Right atrium auricular region (tissue), 2 donors: ENCODE measurements at regions not wholly inside any gene's neighbourhood (a gene's known extent, or its start where the extent isn't known, plus 50 kb on each side); places are given as distances from the start of the nearest gene placed in this dataset.

Source experiments
- DNase-seq: peaks from one replicate; pipeline ENCODE4 v3.0.0-alpha.2; 2019; ENCODE audit warnings: low spot score
- H3K27ac ChIP-seq, 2 donors: fragments of 200-600 bp; sonication (generic); 1 replicate in 1 of 2; 2 replicates in 1 of 2; pipeline ENCODE4 v1.5.1; 2016 to 2019
- H3K27me3 ChIP-seq, 2 donors: fragments of 200-600 bp; sonication (generic); one replicate each; pipeline versions ENCODE4 v1.5.1 to v1.6.0; 2017 to 2019
- H3K36me3 ChIP-seq: fragments of 200-600 bp; sonication (generic); one replicate; pipeline ENCODE4 v1.5.1; 2016
- H3K4me1 ChIP-seq, 2 donors: fragments of 200-600 bp; sonication (generic); one replicate each; pipeline versions ENCODE4 v1.5.1 to v1.6.0; 2017 to 2019
- H3K4me3 ChIP-seq, 2 donors: fragments of 200-600 bp; sonication (generic); 1 replicate in 1 of 2; 2 replicates in 1 of 2; pipeline ENCODE4 v1.5.1; 2017 to 2019; ENCODE audit warnings: mild to moderate bottlenecking in 1 of 2, moderate library complexity in 1 of 2
- H3K9me3 ChIP-seq, 2 donors: fragments of 200-600 bp; sonication (generic); one replicate each; pipeline ENCODE4 v1.5.1; 2019
- TF ChIP-seq, protein P1 (sequence below), 2 donors: fragments of 200-600 bp; sonication (generic); IDR thresholded peaks; one replicate each; pipeline ENCODE4 v1.5.1; 2019; ENCODE audit warnings: antibody characterized with exemption in 2 of 2

- Histone ChIP-seq H3K36me3 (no peaks in the 10 kb centered on the region), H3K4me1 (no peaks in the 10 kb centered on the region), H3K27me3 (no peaks in the 10 kb centered on the region), H3K27ac (no peak overlapping the region), H3K4me3 (no peak overlapping the region), H3K9me3 (no peaks in the 10 kb centered on the region)
- TF ChIP-seq, protein P1, sequence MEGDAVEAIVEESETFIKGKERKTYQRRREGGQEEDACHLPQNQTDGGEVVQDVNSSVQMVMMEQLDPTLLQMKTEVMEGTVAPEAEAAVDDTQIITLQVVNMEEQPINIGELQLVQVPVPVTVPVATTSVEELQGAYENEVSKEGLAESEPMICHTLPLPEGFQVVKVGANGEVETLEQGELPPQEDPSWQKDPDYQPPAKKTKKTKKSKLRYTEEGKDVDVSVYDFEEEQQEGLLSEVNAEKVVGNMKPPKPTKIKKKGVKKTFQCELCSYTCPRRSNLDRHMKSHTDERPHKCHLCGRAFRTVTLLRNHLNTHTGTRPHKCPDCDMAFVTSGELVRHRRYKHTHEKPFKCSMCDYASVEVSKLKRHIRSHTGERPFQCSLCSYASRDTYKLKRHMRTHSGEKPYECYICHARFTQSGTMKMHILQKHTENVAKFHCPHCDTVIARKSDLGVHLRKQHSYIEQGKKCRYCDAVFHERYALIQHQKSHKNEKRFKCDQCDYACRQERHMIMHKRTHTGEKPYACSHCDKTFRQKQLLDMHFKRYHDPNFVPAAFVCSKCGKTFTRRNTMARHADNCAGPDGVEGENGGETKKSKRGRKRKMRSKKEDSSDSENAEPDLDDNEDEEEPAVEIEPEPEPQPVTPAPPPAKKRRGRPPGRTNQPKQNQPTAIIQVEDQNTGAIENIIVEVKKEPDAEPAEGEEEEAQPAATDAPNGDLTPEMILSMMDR (IDR thresholded peaks at IDR 0.05) = no peak
- no peak for DNase-seq
These were observed 311.1 kb downstream of the AJAP1 start for GRCh38 chr1:4965346-4966075.

DNA sequence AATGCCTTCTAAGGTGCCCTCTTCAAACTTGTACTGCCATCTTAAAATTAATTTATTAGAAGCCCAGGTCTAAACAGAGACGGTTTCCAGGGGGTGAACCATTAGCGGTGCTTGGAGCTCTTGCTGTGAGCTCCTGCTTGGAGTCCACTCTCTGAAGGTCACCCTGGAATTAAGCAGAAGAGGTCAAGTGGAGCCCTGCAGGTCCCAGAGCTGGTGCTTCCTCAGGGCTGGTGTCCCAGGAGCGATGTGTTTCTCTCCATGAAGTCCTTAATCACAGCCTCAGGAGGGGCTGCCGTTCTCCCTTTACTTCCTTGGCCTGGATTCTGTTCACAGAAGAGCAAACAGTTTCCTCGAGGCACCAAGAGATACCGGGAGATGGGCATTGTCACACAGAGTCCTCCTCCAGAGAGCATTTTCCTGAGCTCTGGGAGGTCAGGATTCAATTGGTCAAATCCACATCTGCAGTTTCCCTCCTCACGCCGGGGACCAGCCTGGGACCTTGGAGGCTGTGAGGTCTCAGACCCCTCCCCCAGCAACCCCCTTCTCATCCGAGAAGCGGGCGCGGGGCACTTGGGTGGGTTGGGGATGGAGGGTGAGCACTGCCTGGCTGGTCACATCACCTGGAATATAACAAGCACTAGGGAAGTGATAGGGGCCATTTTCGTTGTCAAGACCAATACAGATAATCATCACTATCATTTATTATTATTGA lies 310.4 kb downstream of the AJAP1 start:
- Histone ChIP-seq H3K27me3 (no peaks in the 10 kb centered on the region), H3K4me1 (no peaks in the 10 kb centered on the region), H3K36me3 (no peaks in the 10 kb centered on the region), H3K4me3 (no peak overlapping the region), H3K9me3 (no peaks in the 10 kb centered on the region), H3K27ac (no peak overlapping the region)
- no peak for DNase-seq
- TF ChIP-seq, protein P1 (IDR thresholded peaks at IDR 0.05) = no peak

DNA sequence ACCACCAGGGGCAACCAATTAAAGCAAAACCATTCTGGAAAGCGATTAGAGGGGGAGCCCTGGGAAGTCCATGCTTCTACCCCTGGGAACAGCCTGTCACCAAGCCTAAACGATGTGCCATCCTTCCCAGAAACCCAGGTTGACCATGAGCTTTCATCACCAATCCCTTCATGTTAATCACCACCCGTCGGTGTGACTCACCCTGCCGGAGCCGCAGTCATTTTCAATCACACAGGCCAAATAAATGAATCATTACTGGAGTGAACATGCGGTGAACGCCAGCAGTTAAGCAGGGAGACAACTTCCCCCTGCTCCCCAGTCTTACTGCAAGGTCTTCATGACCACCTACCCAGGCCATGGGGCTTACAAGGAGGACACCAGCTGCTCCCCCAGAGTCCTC lies 308.8 kb downstream of the AJAP1 start:
- TF ChIP-seq, protein P1 (IDR thresholded peaks at IDR 0.05) = no peak
- H3K4me3 ChIP-seq = no peak overlapping the region
- H3K36me3 ChIP-seq = no peaks in the 10 kb centered on the region
- no peaks in the 10 kb centered on the region for H3K27me3 ChIP-seq
- H3K9me3 ChIP-seq = no peaks in the 10 kb centered on the region
- H3K27ac ChIP-seq = no peak overlapping the region
- no peak for DNase-seq
- H3K4me1 ChIP-seq = no peaks in the 10 kb centered on the region

DNA sequence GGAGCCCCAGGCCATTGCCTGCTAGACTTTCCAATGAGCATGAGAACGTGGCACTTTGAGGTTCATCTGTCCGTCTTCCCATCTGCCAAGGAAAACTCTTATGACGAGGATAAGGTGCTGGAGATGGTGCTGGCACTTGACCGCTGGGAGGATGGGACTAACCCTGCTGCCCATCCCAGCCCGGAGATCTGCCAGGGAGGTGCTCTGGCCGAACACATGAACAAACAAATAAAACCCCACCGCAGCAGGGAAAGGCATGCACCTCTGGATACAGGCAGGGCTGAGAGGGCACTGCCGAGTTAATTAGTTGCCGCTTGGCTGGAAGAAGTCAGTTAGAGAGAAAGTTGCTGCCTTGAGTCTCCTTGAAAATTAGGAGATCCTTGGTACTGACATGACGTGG lies 308.4 kb downstream of the AJAP1 start:
- H3K27ac ChIP-seq = no peak overlapping the region
- TF ChIP-seq, protein P1 (IDR thresholded peaks at IDR 0.05) = no peak
- H3K4me1 ChIP-seq = no peaks in the 10 kb centered on the region
- no peaks in the 10 kb centered on the region for H3K9me3 ChIP-seq
- no peak for DNase-seq
- no peak overlapping the region for H3K4me3 ChIP-seq
- no peaks in the 10 kb centered on the region for H3K27me3 ChIP-seq
- no peaks in the 10 kb centered on the region for H3K36me3 ChIP-seq

DNA sequence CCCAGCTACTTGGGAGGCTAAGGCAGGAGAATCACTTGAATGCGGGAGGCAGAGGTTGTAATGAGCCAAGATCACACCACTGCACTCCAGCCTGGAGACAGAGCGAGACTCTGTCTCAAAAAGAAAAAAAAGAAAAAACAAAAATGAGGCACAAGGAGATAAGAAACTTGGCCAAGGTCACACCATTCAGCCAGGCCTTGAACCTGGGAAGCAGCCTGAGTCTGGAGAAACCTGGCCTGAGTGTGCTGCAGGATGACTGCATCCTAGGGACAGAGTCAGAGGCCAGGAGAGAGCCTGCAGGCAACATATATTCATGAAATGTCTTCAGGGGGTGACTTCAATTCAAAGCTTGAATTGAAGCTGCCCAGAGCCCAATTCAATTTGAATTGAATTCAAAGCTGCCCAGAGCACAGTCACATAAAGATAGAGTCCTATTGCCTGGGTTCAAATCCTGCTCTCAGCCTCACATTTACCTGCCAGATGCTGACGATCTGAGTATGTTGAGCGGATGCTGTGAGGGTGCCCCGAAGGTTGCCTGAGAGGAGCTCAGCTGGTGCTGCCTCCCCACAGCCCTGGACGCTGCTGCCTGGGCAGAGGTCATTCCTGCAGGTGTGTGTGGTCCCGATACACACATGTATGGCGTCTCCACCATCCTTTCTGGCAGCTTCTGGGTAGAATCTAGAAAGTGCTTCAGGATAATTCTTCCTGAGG lies 307.7 kb downstream of the AJAP1 start:
- Histone ChIP-seq H3K27ac (no peak overlapping the region), H3K9me3 (no peaks in the 10 kb centered on the region), H3K36me3 (no peaks in the 10 kb centered on the region), H3K27me3 (no peaks in the 10 kb centered on the region), H3K4me3 (no peak overlapping the region), H3K4me1 (no peaks in the 10 kb centered on the region)
- no peak for DNase-seq
- TF ChIP-seq, protein P1 (IDR thresholded peaks at IDR 0.05) = no peak
